Stimulated activated CD4-positive, alpha-beta T cell treated with anti-CD3 and anti-CD28 coated beads, TNF-alpha, amount 100 ng/mL, for 48 hours (primary cell): ENCODE measurements at regions not wholly inside any gene's neighbourhood (a gene's known extent, or its start where the extent isn't known, plus 50 kb on each side); places are given as distances from the start of the nearest gene placed in this dataset.
A peak's percentile ranks its signal among the peaks of the same experiment; 100 is the strongest.

Source experiments
- DNase-seq, 3 donors: peaks; one replicate each; pipeline ENCODE4 v3.0.0-alpha.2; 2020; ENCODE audit warnings: low read depth in 3 of 3

DNA sequence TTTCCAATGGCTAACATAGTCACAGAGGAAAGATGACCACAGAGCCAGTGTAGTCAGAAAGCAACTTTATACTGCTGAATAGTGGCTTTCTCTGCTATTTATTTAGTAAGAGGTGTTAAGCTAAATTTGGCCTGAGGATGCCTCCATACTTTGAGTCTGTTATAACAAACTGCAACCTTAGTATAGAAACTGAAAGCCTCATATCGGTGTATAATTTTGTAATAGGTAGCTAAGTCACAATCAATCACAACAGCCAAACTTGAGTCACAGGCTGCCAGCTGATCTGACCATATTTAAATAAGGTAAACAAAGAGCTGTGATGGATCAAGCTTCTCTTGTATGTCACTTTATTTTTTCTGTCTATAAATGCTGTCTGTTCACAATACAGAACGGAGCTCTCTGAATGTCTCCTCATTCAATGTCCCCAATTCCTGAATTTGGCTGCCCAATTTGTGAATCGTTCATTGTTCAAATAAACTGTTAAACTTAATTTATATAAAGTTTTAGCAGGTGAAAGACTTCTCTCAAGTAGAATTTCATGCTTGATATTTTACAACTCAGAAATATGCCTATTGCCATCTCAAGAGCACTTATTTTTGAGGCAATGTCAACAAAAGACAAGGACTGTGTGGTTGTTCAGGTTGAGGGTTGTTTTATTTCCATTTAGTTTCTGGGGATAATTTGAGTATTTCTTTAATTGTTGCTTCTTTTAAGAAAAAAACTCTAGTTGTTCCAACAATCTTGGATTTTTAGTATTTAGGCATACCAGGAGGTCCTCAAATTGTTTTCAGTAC is 339.7 kb upstream of the B3GALT2 start:
- DNase-seq, result no peak

GRCh38 chr1:193525411-193525810 is 339.0 kb upstream of the B3GALT2 start:
- no peak for DNase-seq

- no peak for DNase-seq
Measured at GRCh38 chr1:193524616-193525015, 338.2 kb upstream of the B3GALT2 start.

GRCh38 chr1:193524021-193524420 is 337.6 kb upstream of the B3GALT2 start:
- no peak for DNase-seq

- no peak for DNase-seq
Measured at GRCh38 chr1:193520472-193520871, 334.1 kb upstream of the B3GALT2 start.

DNA sequence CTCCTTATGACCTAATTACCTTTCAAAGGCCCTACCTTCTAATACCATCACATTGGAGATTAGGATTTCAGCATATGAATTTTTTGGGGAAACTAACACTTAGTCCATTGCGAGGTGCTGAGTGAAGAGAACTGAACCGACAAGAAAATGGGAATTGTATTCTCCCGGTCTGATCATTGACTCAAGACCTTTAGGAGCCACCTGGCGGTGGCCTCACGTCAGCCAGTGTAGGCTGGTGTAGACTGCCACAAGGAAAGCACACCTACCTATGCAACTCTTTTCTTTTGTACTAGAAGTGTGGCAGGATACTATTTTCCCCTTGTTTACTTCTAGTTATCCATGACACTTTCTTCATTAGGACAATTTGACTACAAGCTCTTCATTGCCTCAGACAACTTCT is 333.5 kb upstream of the B3GALT2 start:
- no peak for DNase-seq

DNA sequence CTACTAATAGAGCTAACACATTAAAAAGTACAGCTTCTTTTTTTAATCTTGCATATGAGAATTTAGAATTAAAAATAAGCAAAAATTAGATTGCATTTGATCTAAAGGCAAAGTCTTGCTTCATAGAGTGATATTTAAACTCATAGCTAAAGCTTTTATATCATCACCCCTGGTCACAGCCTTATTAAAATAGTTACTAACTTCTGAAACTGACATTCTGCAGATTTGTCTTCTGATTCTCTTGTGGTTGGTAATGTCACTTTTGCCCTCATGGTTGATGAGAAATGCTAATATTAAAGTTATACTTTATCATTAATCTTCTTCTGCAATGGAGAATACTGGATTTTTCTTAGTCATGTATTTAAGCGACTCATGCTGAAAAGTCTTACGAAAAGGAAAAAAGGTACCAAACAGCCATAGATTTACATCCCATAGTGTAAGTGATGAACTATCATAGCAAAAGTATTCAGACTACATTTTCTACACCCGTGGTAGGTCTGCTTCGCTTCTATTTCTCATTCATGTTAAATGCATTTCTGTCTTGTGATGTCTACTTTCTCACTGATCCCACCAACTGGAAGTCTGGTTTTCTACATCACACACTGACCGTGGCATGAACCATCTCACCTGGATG is 330.5 kb upstream of the B3GALT2 start:
- DNase-seq, result no peak

- no peak for DNase-seq
Measured at GRCh38 chr1:193514397-193514796, 328.0 kb upstream of the B3GALT2 start.

- DNase-seq, result no peak
Measured at GRCh38 chr1:193513032-193513431, 326.6 kb upstream of the B3GALT2 start.

- DNase-seq, result no peak
Measured at GRCh38 chr1:193504920-193505319, 318.5 kb upstream of the B3GALT2 start.

GRCh38 chr1:193498088-193498655 is 311.8 kb upstream of the B3GALT2 start:
- DNase-seq, result no peak

DNA sequence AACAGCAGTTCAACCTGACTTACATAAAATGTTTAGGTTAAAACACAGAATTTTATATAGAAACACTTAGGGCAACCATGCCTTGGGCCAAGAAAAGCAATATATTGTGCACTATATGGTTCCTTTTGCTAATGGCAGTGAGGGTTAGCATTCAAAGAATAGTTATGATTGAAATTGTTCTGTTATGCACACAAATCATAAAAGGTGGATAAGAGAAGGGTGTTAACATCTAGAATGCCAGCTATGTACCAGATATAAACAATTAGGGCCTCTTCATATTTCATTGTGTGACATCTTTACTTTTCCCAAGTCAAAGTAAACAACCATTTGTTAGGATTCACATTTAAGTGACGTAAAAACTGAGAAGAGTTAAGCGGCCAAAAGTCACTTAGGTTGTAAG is 308.0 kb upstream of the B3GALT2 start:
- DNase-seq, result no peak

- DNase-seq, result no peak
Measured at GRCh38 chr1:193489191-193489590, 302.8 kb upstream of the B3GALT2 start.

DNA sequence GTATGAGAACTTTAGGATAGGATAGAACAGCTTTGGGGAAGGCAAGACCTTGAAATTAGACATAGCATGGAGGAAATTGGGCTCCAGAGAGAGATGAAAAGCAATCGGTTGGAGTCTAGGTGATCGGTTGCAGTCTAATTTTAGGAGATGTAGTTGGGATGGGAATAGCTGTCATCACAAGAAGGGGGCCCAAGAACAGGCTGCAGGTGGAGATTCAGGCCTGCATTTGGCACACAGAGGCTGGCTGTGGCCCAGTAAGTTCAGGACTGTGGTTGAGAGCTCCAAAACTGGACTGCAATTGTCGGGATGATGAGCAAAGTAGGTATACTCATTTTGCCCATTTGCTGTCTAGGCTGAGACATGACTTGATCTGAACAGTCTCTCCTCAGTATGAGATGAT is 301.3 kb upstream of the B3GALT2 start:
- no peak for DNase-seq

DNA sequence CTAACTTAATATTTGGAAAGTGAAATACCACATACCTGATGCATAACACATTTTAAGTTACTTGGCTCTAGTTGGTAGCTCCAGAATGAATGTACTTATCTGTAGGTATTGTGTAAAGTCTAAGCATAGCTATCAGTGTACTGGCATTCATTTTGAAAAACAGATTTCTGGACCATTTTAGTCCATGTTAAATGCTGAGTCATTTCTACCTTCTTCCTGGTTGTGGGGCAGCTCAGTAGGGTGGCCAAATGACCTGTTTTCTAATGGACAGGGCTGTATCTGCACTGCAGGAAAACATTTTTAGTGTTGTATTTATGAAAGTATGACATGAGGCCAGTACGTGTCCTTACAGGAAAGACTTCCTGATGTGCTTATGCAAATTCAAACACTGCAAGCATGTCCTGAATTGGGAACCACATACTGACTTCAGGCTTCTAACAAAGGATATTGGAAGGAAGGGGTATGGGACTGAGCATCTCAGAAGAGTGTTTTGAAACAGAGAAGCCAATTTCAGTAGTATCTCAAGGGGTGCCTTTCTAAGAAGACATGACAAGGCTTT is 300.3 kb upstream of the B3GALT2 start:
- no peak for DNase-seq

- DNase-seq, result no peak
Measured at GRCh38 chr1:193480755-193481154, 294.3 kb upstream of the B3GALT2 start.

DNA sequence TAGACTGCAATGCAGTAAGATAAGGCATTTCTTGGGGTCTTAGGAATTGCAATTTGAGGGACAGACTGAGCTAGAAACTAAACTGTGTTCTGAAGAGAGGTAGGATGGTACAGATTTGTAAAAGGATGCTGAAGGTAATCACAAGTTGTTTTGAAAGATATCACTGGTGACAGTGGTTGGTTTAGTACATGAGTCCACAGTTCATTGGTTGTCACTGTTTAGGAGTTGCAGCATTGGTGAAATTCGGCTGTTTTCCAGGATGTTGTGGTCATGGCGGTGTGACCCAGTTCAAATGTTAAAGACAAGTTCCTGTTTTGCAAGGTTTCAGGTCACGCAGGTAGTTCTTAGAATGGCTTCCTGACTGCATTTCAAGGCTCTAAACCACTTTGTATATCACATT is 292.8 kb upstream of the B3GALT2 start:
- DNase-seq, result peak; percentile 23 to 38 (median 36)

- no peak for DNase-seq
Measured at GRCh38 chr1:193476748-193477147, 290.3 kb upstream of the B3GALT2 start.

- DNase-seq, result no peak
Measured at GRCh38 chr1:193473932-193474331, 287.5 kb upstream of the B3GALT2 start.

GRCh38 chr1:193472838-193473398 is 286.5 kb upstream of the B3GALT2 start:
- no peak for DNase-seq

GRCh38 chr1:193472430-193472829 is 286.0 kb upstream of the B3GALT2 start:
- DNase-seq, result no peak

DNA sequence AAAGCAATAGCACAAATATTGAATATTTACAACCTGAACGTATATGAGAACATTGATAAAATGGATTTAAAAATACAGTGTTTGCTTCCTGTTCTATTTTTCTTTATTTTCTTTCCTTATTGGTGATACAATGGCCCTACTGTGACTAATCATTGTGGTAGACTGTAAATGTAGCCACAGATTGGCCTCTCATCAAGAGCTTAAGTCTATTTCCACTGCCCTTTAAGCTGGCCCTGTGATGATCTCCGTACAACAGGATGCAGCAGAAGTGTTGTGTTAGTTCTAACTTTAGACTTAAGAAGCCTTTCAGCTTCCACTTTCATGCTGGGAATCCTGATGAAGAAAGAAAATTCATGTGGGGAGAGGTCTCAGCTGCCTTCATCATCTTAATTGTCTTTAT is 285.6 kb upstream of the B3GALT2 start:
- DNase-seq, result no peak
